Lower lobe of right lung (tissue), 2 donors: ENCODE measurements at regions not wholly inside any gene's neighbourhood (a gene's known extent, or its start where the extent isn't known, plus 50 kb on each side); places are given as distances from the start of the nearest gene placed in this dataset.

Experiments
- ATAC-seq, 2 donors: fragments of 200-7000 bp; cut with Tn5 transposase; one replicate each; pipeline ENCODE4 v1.9.1; 2020 to 2022; ENCODE audit warnings: mild to moderate bottlenecking in 2 of 2, moderate library complexity in 2 of 2
- DNase-seq: peaks from one replicate; pipeline ENCODE4 v3.0.0-alpha.2; 2020
- H3K27ac ChIP-seq: fragments of 200-600 bp; one replicate; pipeline ENCODE4 v1.8.0; 2022
- H3K27me3 ChIP-seq: fragments of 200-600 bp; one replicate; pipeline ENCODE4 v1.8.0; 2022; ENCODE audit warnings: low read depth
- H3K36me3 ChIP-seq: fragments of 200-600 bp; one replicate; pipeline ENCODE4 v1.8.0; 2022; ENCODE audit warnings: mild to moderate bottlenecking
- H3K4me1 ChIP-seq: fragments of 200-600 bp; one replicate; pipeline ENCODE4 v1.8.0; 2022
- H3K4me3 ChIP-seq: fragments of 200-600 bp; one replicate; pipeline ENCODE4 v1.8.0; 2022; ENCODE audit warnings: mild to moderate bottlenecking
- H3K9me3 ChIP-seq: fragments of 200-600 bp; one replicate; pipeline ENCODE4 v1.8.0; 2022
- intact Hi-C: fragments of 100-400 bp; cut with DNase I; formaldehyde crosslinking; loops from one replicate; pipeline ENCODE4 v1.11.0; 2022
- TF ChIP-seq, protein P1 (sequence below): fragments of 200-600 bp; IDR thresholded peaks from one replicate; pipeline ENCODE4 v1.8.0; 2022; ENCODE audit warnings: antibody characterized with exemption, mild to moderate bottlenecking
- donor health status: DM: no; HTN: yes; CAD: no; lungs with severe emphysema.

DNA sequence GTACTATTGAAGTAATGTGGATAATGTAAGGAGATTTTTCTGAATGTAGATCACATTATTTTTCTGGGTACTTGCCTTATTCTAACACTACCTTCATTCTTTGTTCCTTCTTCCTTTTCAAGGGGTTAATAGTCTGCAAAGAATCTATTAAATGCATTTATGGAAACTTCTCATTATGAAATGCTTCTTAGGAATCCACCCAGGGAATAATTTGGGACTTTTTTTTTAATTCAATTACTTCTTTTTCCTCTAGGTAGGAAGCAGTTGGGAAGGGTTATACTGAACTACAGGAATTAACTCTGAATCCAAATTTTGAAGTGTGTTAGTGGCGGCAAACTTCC is 173.1 kb downstream of the FOXA2 start:
- H3K36me3 ChIP-seq: no peaks in the 10 kb centered on the region
- no peaks in the 10 kb centered on the region for H3K27me3 ChIP-seq
- peak overlapping the region; percentile 44 for H3K27ac ChIP-seq
- H3K9me3 ChIP-seq: no peaks in the 10 kb centered on the region
- peaks cover 9% of the 10 kb centered on the region for H3K4me1 ChIP-seq
- H3K4me3 ChIP-seq: no peak overlapping the region
- ATAC-seq: no peak
- TF ChIP-seq, protein P1, sequence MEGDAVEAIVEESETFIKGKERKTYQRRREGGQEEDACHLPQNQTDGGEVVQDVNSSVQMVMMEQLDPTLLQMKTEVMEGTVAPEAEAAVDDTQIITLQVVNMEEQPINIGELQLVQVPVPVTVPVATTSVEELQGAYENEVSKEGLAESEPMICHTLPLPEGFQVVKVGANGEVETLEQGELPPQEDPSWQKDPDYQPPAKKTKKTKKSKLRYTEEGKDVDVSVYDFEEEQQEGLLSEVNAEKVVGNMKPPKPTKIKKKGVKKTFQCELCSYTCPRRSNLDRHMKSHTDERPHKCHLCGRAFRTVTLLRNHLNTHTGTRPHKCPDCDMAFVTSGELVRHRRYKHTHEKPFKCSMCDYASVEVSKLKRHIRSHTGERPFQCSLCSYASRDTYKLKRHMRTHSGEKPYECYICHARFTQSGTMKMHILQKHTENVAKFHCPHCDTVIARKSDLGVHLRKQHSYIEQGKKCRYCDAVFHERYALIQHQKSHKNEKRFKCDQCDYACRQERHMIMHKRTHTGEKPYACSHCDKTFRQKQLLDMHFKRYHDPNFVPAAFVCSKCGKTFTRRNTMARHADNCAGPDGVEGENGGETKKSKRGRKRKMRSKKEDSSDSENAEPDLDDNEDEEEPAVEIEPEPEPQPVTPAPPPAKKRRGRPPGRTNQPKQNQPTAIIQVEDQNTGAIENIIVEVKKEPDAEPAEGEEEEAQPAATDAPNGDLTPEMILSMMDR: no peak
- intact Hi-C loops: no loop called here
- no peak for DNase-seq

DNA sequence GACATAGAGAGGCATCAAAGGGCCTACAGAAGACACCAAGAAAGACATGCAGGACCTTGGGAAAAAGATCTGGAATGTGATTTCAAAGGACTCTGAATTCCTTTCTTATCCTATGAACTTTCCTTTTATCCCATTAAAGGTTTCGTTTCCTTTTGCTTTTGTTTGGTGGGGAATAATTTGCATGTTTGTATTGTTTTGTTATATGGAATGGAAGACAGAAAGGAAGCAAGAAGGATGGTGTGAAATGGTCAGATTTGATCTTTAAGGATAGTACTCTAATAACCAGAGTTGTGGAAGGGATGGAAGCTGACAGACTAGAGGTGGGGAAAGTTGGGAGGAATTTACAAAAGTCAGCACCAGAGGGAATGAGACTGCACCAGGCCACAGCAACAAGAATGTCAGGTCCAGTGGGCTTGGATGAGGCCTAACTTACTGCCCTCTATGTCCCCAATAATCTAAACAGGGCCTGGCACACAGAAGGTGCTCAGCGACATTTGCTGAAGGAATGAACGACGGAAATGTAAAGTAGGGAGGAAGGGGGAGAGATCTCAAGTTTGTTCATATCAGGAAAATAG is 173.7 kb downstream of the FOXA2 start:
- peaks cover 9% of the 10 kb centered on the region for H3K4me1 ChIP-seq
- no peaks in the 10 kb centered on the region for H3K9me3 ChIP-seq
- H3K4me3 ChIP-seq: no peak overlapping the region
- no peak for DNase-seq
- intact Hi-C loops: no loop called here
- H3K27me3 ChIP-seq: no peaks in the 10 kb centered on the region
- TF ChIP-seq, protein P1: no peak
- H3K36me3 ChIP-seq: no peaks in the 10 kb centered on the region
- ATAC-seq: no peak
- H3K27ac ChIP-seq: no peak overlapping the region

DNA sequence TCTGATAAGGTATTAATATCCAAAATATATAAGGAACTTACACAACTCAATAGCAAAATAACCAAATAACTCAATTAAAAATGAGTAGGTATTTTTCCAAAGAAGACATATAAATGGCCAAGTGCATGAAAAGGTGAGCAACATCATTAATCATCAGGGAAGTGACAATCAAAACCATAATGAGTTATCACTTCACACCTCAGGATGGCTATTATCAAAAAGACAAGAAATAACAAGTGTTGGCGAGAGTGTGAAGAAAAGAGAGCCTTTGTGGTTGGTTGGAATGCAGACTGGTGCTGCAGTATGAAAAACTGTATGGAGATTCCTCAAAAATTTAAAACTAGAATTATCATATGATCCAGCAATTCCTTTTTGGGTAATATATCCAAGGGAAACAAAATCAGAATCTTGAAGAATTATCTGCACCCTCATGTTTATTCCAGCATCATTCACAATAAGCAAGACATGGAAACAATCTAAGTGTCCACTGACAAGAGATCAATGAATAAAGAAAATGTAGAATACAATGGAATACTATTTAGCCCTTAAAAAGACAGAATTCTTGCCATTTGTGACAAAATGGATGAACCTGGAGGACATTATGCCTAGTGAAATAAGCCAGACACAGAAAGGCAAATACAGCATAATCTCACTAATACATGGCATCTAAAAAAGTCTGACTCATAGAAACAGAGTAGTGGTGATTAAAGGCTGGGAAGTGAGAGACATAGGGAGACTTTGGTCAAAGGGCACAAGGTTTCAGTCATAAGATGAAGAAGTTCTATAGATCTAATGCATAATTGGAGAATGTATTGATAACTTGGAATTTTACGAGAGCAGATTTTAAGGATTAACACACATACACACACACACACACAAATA is 175.6 kb downstream of the FOXA2 start:
- no peak for DNase-seq
- Histone ChIP-seq H3K27ac (no peak overlapping the region), H3K4me3 (no peak overlapping the region), H3K4me1 (peaks cover 22% of the 10 kb centered on the region), H3K36me3 (no peaks in the 10 kb centered on the region), H3K27me3 (no peaks in the 10 kb centered on the region), H3K9me3 (no peaks in the 10 kb centered on the region)
- TF ChIP-seq, protein P1: no peak
- intact Hi-C loops: no loop called here
- ATAC-seq: no peak

DNA sequence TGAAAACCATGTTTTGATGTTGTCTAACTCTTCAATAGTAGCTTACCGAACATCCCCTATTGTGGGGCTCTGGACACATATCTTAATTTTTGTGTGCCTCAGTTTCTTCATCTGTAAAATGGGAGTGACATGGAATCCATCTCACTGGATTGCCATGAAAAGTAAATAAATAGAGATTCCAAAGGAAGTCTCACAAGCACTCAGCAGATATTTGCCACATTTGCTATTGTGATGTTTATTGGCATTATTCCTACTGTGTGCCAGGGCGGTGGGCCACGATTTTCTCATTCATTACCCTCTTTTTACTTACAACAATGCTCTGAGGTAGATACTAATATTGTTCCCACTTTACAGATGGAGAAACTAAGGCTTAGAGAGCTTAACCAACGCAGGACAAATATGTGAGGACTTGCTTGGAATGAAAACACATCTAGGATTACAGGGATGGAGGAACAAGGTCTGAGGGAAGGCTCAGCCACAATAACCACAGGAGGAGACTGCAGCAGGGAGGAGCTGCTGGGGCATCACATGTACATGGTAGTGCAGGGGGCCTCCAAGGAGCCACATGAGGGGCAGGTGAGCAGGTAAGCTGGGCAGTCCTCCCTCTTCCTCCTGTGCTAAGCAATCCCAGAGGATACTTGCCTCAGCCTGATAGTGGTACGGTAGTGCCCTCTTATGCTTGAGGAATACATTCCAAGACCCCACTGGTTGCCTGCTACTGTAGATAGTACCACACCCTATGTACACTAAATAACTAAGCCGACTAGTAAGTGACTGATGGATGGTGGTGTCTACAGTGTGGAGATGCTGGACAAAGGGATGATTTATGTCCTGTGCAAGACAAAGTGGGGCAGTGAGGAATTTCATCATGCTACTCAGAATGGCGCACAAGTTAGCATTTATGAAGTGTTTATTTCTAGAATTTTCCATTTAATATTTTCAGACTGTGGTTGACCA is 176.9 kb downstream of the FOXA2 start:
- no peaks in the 10 kb centered on the region for H3K36me3 ChIP-seq
- TF ChIP-seq, protein P1: no peak
- no peaks in the 10 kb centered on the region for H3K27me3 ChIP-seq
- intact Hi-C loops: no loop called here
- no peak overlapping the region for H3K4me3 ChIP-seq
- no peak for ATAC-seq
- no peaks in the 10 kb centered on the region for H3K9me3 ChIP-seq
- peaks cover 22% of the 10 kb centered on the region for H3K4me1 ChIP-seq
- no peak overlapping the region for H3K27ac ChIP-seq
- DNase-seq: no peak

DNA sequence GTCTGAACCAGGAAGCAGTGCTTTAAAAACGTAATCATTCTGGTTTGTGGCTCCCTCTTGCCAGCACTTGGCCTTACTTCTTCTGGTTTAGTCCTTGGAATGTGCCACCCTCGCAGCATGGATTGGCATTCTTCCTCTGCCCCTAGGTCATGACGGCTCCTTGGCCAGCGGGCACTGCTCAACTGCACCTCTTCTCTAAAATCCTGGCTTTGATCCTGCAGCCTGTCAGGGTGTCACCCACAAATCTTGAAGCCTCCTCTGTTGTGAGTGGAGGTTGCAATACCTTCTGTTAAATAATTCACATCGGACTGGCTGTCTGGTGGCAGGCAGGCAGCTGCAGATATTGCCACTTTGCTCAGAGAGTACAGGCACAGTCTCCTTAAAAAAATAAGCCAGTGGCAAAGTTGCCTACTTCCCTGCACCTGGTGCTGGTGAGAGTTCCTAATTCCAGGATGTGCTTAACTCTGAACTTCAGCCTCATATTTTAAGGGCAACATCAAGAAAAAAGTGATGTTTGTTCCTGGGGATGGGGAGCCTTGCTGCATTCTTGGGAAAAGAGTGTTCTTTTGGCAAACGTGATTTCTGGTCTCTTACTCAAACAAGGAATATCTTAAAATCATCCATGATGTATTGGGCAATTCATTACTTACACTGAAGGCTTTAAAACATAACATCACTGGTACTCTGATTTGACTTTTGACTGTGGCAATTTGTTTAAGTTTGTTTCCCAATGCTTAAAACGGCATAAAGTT is 179.8 kb downstream of the FOXA2 start:
- intact Hi-C loops: no loop called here
- ATAC-seq (peak; percentile 69 to 77), DNase-seq (peak; percentile 50)
- H3K4me1 ChIP-seq: peaks cover 14% of the 10 kb centered on the region
- no peaks in the 10 kb centered on the region for H3K27me3 ChIP-seq
- H3K9me3 ChIP-seq: no peaks in the 10 kb centered on the region
- H3K4me3 ChIP-seq: peak overlapping the region; percentile 38
- TF ChIP-seq, protein P1: no peak
- H3K36me3 ChIP-seq: no peaks in the 10 kb centered on the region
- H3K27ac ChIP-seq: peak overlapping the region; percentile 64
